AG09319 (cell line): ENCODE measurements at regions not wholly inside any gene's neighbourhood (a gene's known extent, or its start where the extent isn't known, plus 50 kb on each side); places are given as distances from the start of the nearest gene placed in this dataset.

Source experiments
- DNase-seq: peaks from one replicate; pipeline ENCODE4 v3.0.0-alpha.2; 2010; ENCODE audit warnings: low read depth; ENCODE audit errors: extremely low read depth
- CTCF ChIP-seq: IDR thresholded peaks from 2 replicates; pipeline ENCODE4 v1.5.1; 2011; ENCODE audit warnings: low read depth, mild to moderate bottlenecking, inconsistent platforms, low read length, moderate library complexity

- no peak for TF ChIP-seq CTCF
- no peak for DNase-seq
These were observed 69.1 kb upstream of the ZNF516 start for GRCh38 chr18:76564117-76564516.

GRCh38 chr18:76562286-76563122, 67.5 kb upstream of the ZNF516 start:
- no peak for DNase-seq
- no peak for TF ChIP-seq CTCF

GRCh38 chr18:76558881-76559667, 64.0 kb upstream of the ZNF516 start:
- TF ChIP-seq CTCF = no peak
- DNase-seq = no peak

- TF ChIP-seq CTCF = no peak
- DNase-seq = no peak
These were observed 62.1 kb upstream of the ZNF516 start for GRCh38 chr18:76557026-76557575.

- no peak for DNase-seq
- no peak for TF ChIP-seq CTCF
These were observed 59.6 kb upstream of the ZNF516 start for GRCh38 chr18:76554547-76555222.

- DNase-seq = no peak
- no peak for TF ChIP-seq CTCF
These were observed 58.9 kb upstream of the ZNF516 start for GRCh38 chr18:76553715-76554546.
